Panc1 (cell line): ENCODE measurements at regions not wholly inside any gene's neighbourhood (a gene's known extent, or its start where the extent isn't known, plus 50 kb on each side); places are given as distances from the start of the nearest gene placed in this dataset.
"Not testable (repeated sequence)": the region's sequence is repeated elsewhere in the genome, so short reads cannot be mapped to it uniquely, and the experiment has no call there.

Experiments
- ATAC-seq: fragments of 200-7000 bp; cut with Tn5 transposase; 2 replicates; pipeline ENCODE4 v1.9.1; 2020; ENCODE audit warnings: mild to moderate bottlenecking, moderate library complexity
- BruUV-seq: library from RNA; stranded (reverse); fragments of 400-500 nt; replicated peaks from 2 replicates; lab custom pipeline; 2021; lab: Mats Ljungman, UMichigan
- CTCF ChIA-PET: fragments of 300-600 bp; sonication (Branson Sonifier 250); formaldehyde crosslinking; loops from one replicate; lab custom pipeline; 2022; ENCODE audit warnings: antibody characterized with exemption; lab: Charles Lee
- POLR2A ChIA-PET: fragments of 300-600 bp; sonication (Branson Sonifier 250); formaldehyde crosslinking; loops from one replicate; lab custom pipeline; 2022; ENCODE audit warnings: antibody characterized with exemption; lab: Charles Lee
- DNase-seq: peaks from one replicate; pipeline ENCODE4 v3.0.0-alpha.2; 2010; ENCODE audit warnings: low read depth, low spot score
- H3K27ac ChIP-seq: 2 replicates; pipeline ENCODE4 v1.5.1; 2011; ENCODE audit warnings: mild to moderate bottlenecking, low read length, inconsistent platforms
- H3K27me3 ChIP-seq: fragments of 200-500 bp; sonication (Bioruptor generic); 2 replicates; pipeline ENCODE4 v1.6.0; 2014; ENCODE audit warnings: low read length, inconsistent platforms; ENCODE audit not compliant: control insufficient read depth, insufficient read depth
- H3K36me3 ChIP-seq: fragments of 200-500 bp; sonication (Bioruptor generic); 2 replicates; pipeline ENCODE4 v1.5.1; 2014; ENCODE audit warnings: inconsistent platforms, mild to moderate bottlenecking, low read length, moderate library complexity; ENCODE audit not compliant: control insufficient read depth, insufficient read depth
- H3K4me1 ChIP-seq: 2 replicates; pipeline ENCODE4 v1.5.1; 2011; ENCODE audit warnings: inconsistent platforms, mild to moderate bottlenecking, low read length, moderate library complexity; ENCODE audit not compliant: control insufficient read depth, insufficient read depth
- H3K4me3 ChIP-seq, 2 experiments: 2 replicates each; pipeline ENCODE4 v1.5.1; 2011 to 2012; ENCODE audit warnings: low read depth in 2 of 2, low read length in 2 of 2, mild to moderate bottlenecking in 2 of 2, inconsistent platforms in 1 of 2, moderate library complexity in 1 of 2
- H3K9me3 ChIP-seq: fragments of 200-500 bp; sonication (Bioruptor generic); 2 replicates; pipeline ENCODE4 v1.5.1; 2014; ENCODE audit warnings: low read depth, mild to moderate bottlenecking, inconsistent platforms, low read length, moderate library complexity; ENCODE audit not compliant: control insufficient read depth, insufficient read depth
- POLR2AphosphoS5 ChIP-seq: IDR thresholded peaks from 2 replicates; pipeline ENCODE4 v1.6.1; 2012; ENCODE audit warnings: mild to moderate bottlenecking, low read depth, low read length, moderate library complexity
- SIN3A ChIP-seq: IDR thresholded peaks from 2 replicates; pipeline ENCODE4 v1.6.1; 2012; ENCODE audit warnings: low read depth, mild to moderate bottlenecking, low read length, moderate library complexity, borderline replicate concordance; ENCODE audit not compliant: insufficient read depth
- TCF7L2 ChIP-seq: IDR thresholded peaks from 2 replicates; pipeline ENCODE4 v1.6.1; 2011; ENCODE audit warnings: mild to moderate bottlenecking, low read depth, low read length, inconsistent platforms
- in situ Hi-C: cut with HindIII; loops from 2 replicates; pipeline ENCODE4 v1.10.0; 2016; ENCODE audit warnings: low sequenced_read_pairs, low pct_unique_long_range_greater_than_20kb
- intact Hi-C: fragments of 100-400 bp; cut with micrococcal nuclease; formaldehyde crosslinking; loops from one replicate; pipeline ENCODE4 v1.10.0; 2022; ENCODE audit not compliant: unreplicated experiment
- TF ChIP-seq, protein P1 (sequence below), 2 experiments: IDR thresholded peaks; 2 replicates each; pipeline ENCODE4 v1.6.1; 2011 to 2012; ENCODE audit warnings: low read depth in 2 of 2, control low read depth in 1 of 2, low read length in 1 of 2, mild to moderate bottlenecking in 1 of 2, moderate library complexity in 1 of 2; ENCODE audit not compliant: insufficient read depth in 1 of 2
- TF ChIP-seq, protein P2 (sequence below): fragments of 450-650 bp; IDR thresholded peaks from 2 replicates; pipeline ENCODE4 v1.5.1; 2017; ENCODE audit warnings: mild to moderate bottlenecking

DNA sequence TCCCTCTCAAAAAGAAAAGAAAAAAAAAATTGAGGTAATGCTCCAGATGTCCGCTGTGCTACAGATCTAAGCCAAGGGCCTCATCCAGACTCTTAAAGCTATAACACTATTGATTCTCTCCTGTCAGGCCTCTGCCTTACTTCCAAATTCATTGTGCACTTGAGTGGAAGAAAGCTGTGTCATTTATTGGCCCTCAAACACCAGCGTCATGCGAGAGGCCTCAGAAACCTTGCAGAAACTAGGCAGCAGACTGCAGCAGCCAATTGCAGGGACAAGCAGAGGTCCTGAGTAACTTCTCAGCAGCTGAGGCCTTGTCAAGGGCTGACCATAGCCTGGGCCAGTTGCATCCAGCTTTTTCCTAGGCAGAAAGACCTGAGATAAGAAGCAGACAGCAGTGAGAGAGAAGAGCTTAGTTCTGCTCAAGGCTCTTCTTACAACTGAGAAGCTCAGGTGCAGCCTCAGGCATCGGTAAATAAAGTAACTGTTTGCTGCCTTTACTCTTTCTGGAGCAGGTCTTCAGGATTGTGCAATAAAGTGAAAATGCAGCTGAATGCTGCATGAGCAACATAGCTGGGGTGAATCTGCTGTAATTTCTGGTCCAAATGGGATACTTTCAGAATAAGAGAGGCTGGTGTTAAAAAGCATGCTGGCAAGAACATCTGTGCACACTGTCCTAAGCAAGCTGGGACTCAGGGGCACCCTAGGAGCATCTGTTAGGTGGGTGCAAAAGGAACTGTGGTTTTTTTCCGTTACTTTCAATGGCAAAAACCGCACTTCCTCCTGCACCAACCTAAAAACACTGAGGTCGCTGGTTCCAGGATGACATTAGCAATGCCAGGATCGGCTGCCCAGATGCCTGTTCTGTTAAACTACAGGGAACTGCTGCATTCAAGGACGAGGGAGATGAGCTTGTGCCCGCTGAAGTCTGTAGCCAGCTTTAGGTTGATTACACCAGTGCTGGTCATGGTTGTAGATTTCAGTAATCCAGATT is 181.8 kb upstream of the PFKP start:
- Histone ChIP-seq H3K9me3 (no peaks in the 10 kb centered on the region), H3K4me1 (no peaks in the 10 kb centered on the region), H3K27me3 (no peaks in the 10 kb centered on the region; the same call in 1 of the 2 replicates), H3K27ac (no peak overlapping the region), H3K36me3 (no peaks in the 10 kb centered on the region), H3K4me3 (no peak overlapping the region)
- ChIA-PET CTCF (no interaction called here), POLR2A (no interaction called here)
- in situ Hi-C loops, result no loop called here
- TF ChIP-seq SIN3A (no peak), TCF7L2 (no peak), POLR2AphosphoS5 (no peak)
- TF ChIP-seq, protein P1, sequence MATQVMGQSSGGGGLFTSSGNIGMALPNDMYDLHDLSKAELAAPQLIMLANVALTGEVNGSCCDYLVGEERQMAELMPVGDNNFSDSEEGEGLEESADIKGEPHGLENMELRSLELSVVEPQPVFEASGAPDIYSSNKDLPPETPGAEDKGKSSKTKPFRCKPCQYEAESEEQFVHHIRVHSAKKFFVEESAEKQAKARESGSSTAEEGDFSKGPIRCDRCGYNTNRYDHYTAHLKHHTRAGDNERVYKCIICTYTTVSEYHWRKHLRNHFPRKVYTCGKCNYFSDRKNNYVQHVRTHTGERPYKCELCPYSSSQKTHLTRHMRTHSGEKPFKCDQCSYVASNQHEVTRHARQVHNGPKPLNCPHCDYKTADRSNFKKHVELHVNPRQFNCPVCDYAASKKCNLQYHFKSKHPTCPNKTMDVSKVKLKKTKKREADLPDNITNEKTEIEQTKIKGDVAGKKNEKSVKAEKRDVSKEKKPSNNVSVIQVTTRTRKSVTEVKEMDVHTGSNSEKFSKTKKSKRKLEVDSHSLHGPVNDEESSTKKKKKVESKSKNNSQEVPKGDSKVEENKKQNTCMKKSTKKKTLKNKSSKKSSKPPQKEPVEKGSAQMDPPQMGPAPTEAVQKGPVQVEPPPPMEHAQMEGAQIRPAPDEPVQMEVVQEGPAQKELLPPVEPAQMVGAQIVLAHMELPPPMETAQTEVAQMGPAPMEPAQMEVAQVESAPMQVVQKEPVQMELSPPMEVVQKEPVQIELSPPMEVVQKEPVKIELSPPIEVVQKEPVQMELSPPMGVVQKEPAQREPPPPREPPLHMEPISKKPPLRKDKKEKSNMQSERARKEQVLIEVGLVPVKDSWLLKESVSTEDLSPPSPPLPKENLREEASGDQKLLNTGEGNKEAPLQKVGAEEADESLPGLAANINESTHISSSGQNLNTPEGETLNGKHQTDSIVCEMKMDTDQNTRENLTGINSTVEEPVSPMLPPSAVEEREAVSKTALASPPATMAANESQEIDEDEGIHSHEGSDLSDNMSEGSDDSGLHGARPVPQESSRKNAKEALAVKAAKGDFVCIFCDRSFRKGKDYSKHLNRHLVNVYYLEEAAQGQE (IDR thresholded peaks at IDR 0.05; ENCODE audit: insufficient read depth in 1 of 2, low read depth in 2 of 2, low read length in 1 of 2), result no peak
- TF ChIP-seq, protein P2, sequence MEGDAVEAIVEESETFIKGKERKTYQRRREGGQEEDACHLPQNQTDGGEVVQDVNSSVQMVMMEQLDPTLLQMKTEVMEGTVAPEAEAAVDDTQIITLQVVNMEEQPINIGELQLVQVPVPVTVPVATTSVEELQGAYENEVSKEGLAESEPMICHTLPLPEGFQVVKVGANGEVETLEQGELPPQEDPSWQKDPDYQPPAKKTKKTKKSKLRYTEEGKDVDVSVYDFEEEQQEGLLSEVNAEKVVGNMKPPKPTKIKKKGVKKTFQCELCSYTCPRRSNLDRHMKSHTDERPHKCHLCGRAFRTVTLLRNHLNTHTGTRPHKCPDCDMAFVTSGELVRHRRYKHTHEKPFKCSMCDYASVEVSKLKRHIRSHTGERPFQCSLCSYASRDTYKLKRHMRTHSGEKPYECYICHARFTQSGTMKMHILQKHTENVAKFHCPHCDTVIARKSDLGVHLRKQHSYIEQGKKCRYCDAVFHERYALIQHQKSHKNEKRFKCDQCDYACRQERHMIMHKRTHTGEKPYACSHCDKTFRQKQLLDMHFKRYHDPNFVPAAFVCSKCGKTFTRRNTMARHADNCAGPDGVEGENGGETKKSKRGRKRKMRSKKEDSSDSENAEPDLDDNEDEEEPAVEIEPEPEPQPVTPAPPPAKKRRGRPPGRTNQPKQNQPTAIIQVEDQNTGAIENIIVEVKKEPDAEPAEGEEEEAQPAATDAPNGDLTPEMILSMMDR, result no peak
- DNase-seq (no peak), ATAC-seq (no peak)
- intact Hi-C loops, result no loop called here
- BruUV-seq, result no TSS peak

DNA sequence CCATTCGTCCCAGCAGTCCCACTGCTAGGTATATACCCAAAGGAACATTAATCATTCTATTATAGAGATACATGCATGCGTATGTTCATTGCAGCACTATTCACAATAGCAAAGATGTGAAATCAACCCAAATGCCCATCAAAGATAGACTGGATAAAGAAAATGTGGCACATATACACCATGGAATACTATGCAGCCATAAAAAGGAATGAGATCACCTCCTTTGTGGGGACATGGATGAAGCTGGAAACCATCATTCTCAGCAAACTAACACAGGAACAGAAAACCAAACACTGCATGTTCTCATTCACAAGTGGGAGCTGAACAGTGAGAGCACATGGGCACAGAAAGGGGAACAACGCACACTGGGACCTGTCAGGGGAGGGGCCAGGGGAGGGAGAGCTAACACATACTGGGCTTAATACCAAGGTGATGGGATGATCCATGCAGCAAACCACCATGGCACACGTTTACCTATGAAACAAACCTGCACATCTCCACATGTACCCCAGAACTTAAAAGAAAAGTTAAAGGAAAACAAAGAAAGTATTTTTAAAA is 183.3 kb upstream of the PFKP start:
- not testable (repeated sequence) for H3K27me3 ChIP-seq

More for the DNA sequence above, 183.3 kb upstream of the PFKP start:
- H3K36me3 ChIP-seq, H3K4me1 ChIP-seq, in situ Hi-C loops, H3K27ac ChIP-seq, H3K4me3 ChIP-seq, BruUV-seq, H3K9me3 ChIP-seq, intact Hi-C loops, POLR2A ChIA-PET, DNase-seq, CTCF ChIA-PET, ATAC-seq: not testable (repeated sequence)
